Activated CD8-positive, alpha-beta memory T cell treated with anti-CD3 and anti-CD28 coated beads, Interleukin-2, amount 50 U/mL, for 1 hour (primary cell): ENCODE measurements at regions not wholly inside any gene's neighbourhood (a gene's known extent, or its start where the extent isn't known, plus 50 kb on each side); places are given as distances from the start of the nearest gene placed in this dataset.

Experiments used
- DNase-seq: peaks from one replicate; pipeline ENCODE4 v3.0.0-alpha.2; 2020; ENCODE audit errors: extremely low read depth

- DNase-seq, result no peak
These were observed 171.8 kb upstream of the PITX1 start for GRCh38 chr5:135205632-135206349.

- no peak for DNase-seq
These were observed 170.1 kb upstream of the PITX1 start for GRCh38 chr5:135204151-135204600.

- no peak for DNase-seq
These were observed 169.6 kb upstream of the PITX1 start for GRCh38 chr5:135203593-135204036.

- DNase-seq, result no peak
These were observed 169.0 kb upstream of the PITX1 start for GRCh38 chr5:135203019-135203418.

GRCh38 chr5:135199919-135200318 lies 165.9 kb upstream of the PITX1 start:
- no peak for DNase-seq

- DNase-seq, result no peak
These were observed 162.5 kb upstream of the PITX1 start for GRCh38 chr5:135196483-135196882.

- DNase-seq, result no peak
These were observed 161.2 kb upstream of the PITX1 start for GRCh38 chr5:135195270-135195608.

- DNase-seq, result no peak
These were observed 160.7 kb upstream of the PITX1 start for GRCh38 chr5:135194573-135195269.

GRCh38 chr5:135194126-135194488 lies 160.1 kb upstream of the PITX1 start:
- DNase-seq, result no peak

- no peak for DNase-seq
These were observed 159.4 kb upstream of the PITX1 start for GRCh38 chr5:135193213-135194125.

- no peak for DNase-seq
These were observed 158.3 kb upstream of the PITX1 start for GRCh38 chr5:135192351-135192750.

- peak; percentile 18 for DNase-seq
These were observed 157.2 kb upstream of the PITX1 start for GRCh38 chr5:135191084-135191826.

GRCh38 chr5:135190416-135191083 lies 156.5 kb upstream of the PITX1 start:
- DNase-seq, result no peak

GRCh38 chr5:135189024-135189423 lies 155.0 kb upstream of the PITX1 start:
- DNase-seq, result no peak

GRCh38 chr5:135188233-135188914 lies 154.3 kb upstream of the PITX1 start:
- no peak for DNase-seq

GRCh38 chr5:135186662-135187522 lies 152.9 kb upstream of the PITX1 start:
- no peak for DNase-seq

- DNase-seq, result no peak
These were observed 151.5 kb upstream of the PITX1 start for GRCh38 chr5:135185481-135186065.

GRCh38 chr5:135184646-135185045 lies 150.6 kb upstream of the PITX1 start:
- no peak for DNase-seq

- no peak for DNase-seq
These were observed 149.4 kb upstream of the PITX1 start for GRCh38 chr5:135183464-135183863.
